Trophoblast cell (in vitro differentiated cells and primary cell): ENCODE measurements at regions not wholly inside any gene's neighbourhood (a gene's known extent, or its start where the extent isn't known, plus 50 kb on each side); places are given as distances from the start of the nearest gene placed in this dataset.
A peak's percentile ranks its signal among the peaks of the same experiment; 100 is the strongest.
"Not testable (repeated sequence)": the region's sequence is repeated elsewhere in the genome, so short reads cannot be mapped to it uniquely, and the experiment has no call there.

Experiments used
- DNase-seq, 2 donors: peaks; one replicate each; pipeline ENCODE4 v3.0.0-alpha.2; 2016
- H2AFZ ChIP-seq: 2 replicates; pipeline ENCODE4 v1.6.1; 2013; ENCODE audit warnings: low read length, moderate library complexity, mild to moderate bottlenecking; ENCODE audit not compliant: insufficient read depth, poor library complexity
- H2AK5ac ChIP-seq: 2 replicates; pipeline ENCODE4 v1.6.1; 2013; ENCODE audit warnings: mild to moderate bottlenecking, low read length
- H2BK120ac ChIP-seq: 2 replicates; pipeline ENCODE4 v1.6.1; 2013; ENCODE audit warnings: low read length, mild to moderate bottlenecking, moderate library complexity; ENCODE audit not compliant: insufficient read depth, poor library complexity
- H2BK12ac ChIP-seq: 2 replicates; pipeline ENCODE4 v1.6.1; 2013; ENCODE audit warnings: mild to moderate bottlenecking, low read length, moderate library complexity
- H2BK5ac ChIP-seq: 2 replicates; pipeline ENCODE4 v1.6.1; 2013; ENCODE audit warnings: low read length, low read depth, moderate library complexity, mild to moderate bottlenecking; ENCODE audit not compliant: poor library complexity
- H3K14ac ChIP-seq: 2 replicates; pipeline ENCODE4 v1.6.1; 2013; ENCODE audit warnings: mild to moderate bottlenecking, low read length
- H3K18ac ChIP-seq: 2 replicates; pipeline ENCODE4 v1.6.1; 2013; ENCODE audit warnings: mild to moderate bottlenecking, low read length
- H3K23ac ChIP-seq: 2 replicates; pipeline ENCODE4 v1.6.1; 2013; ENCODE audit warnings: low read length
- H3K27ac ChIP-seq: 2 replicates; pipeline ENCODE4 v1.5.1; 2013; ENCODE audit warnings: low read depth, mild to moderate bottlenecking, inconsistent platforms, low read length, moderate library complexity
- H3K27me3 ChIP-seq: 2 replicates; pipeline ENCODE4 v1.6.1; 2013; ENCODE audit warnings: inconsistent platforms, mild to moderate bottlenecking, low read length, moderate library complexity; ENCODE audit not compliant: insufficient read depth
- H3K36me3 ChIP-seq, 2 experiments: 1 replicate in 1 of 2; 2 replicates in 1 of 2; pipeline ENCODE4 v1.6.1; 2013; ENCODE audit warnings: low read length in 2 of 2, mild to moderate bottlenecking in 2 of 2, moderate library complexity in 1 of 2; ENCODE audit not compliant: insufficient read depth in 2 of 2, control insufficient read depth in 1 of 2
- H3K4ac ChIP-seq: 2 replicates; pipeline ENCODE4 v1.6.1; 2013; ENCODE audit warnings: low read depth, mild to moderate bottlenecking, low read length, moderate library complexity
- H3K4me1 ChIP-seq, 2 experiments: 1 replicate in 1 of 2; 2 replicates in 1 of 2; pipeline ENCODE4 v1.6.1; 2013; ENCODE audit warnings: low read length in 2 of 2, mild to moderate bottlenecking in 2 of 2, moderate library complexity in 1 of 2; ENCODE audit not compliant: insufficient read depth in 2 of 2, control insufficient read depth in 1 of 2
- H3K4me2 ChIP-seq: 2 replicates; pipeline ENCODE4 v1.6.1; 2013; ENCODE audit warnings: inconsistent platforms, mild to moderate bottlenecking, low read length, moderate library complexity
- H3K4me3 ChIP-seq: 2 replicates; pipeline ENCODE4 v1.5.1; 2013; ENCODE audit warnings: mild to moderate bottlenecking, low read depth, low read length, inconsistent platforms
- H3K79me1 ChIP-seq: one replicate; pipeline ENCODE4 v1.6.1; 2013; ENCODE audit warnings: low read length
- H3K79me2 ChIP-seq: 2 replicates; pipeline ENCODE4 v1.6.1; 2013; ENCODE audit warnings: low read length, mild to moderate bottlenecking; ENCODE audit not compliant: control insufficient read depth, insufficient read depth, poor library complexity
- H3K9ac ChIP-seq: 2 replicates; pipeline ENCODE4 v1.6.1; 2013; ENCODE audit warnings: mild to moderate bottlenecking, low read length
- H3K9me3 ChIP-seq: 2 replicates; pipeline ENCODE4 v1.6.1; 2013; ENCODE audit warnings: low read depth, mild to moderate bottlenecking, control low read depth, inconsistent platforms, low read length; ENCODE audit not compliant: insufficient read depth
- H4K12ac ChIP-seq: 2 replicates; pipeline ENCODE4 v1.6.1; 2013; ENCODE audit warnings: low read depth, mild to moderate bottlenecking, low read length, moderate library complexity
- H4K8ac ChIP-seq: 2 replicates; pipeline ENCODE4 v1.6.1; 2013; ENCODE audit warnings: low read depth, mild to moderate bottlenecking, low read length, moderate library complexity
- H4K91ac ChIP-seq: one replicate; pipeline ENCODE4 v1.6.1; 2013; ENCODE audit warnings: low read depth, mild to moderate bottlenecking, low read length, moderate library complexity
- WGBS: extraction: QIAGEN DNeasy Blood & Tissue Kit; methylation state at CpG from one replicate; pipeline ENCODE4 v1.1.7; 2013; ENCODE audit warnings: missing lambda C conversion rate; ENCODE audit not compliant: insufficient read length, insufficient coverage; ENCODE audit errors: extremely low coverage; 5-methylcytosine and 5-hydroxymethylcytosine counted together

- H2AFZ ChIP-seq, H2BK5ac ChIP-seq, H3K23ac ChIP-seq, H3K9ac ChIP-seq, DNase-seq, H3K36me3 ChIP-seq, H3K4me2 ChIP-seq, H3K79me2 ChIP-seq, H2BK120ac ChIP-seq, H3K4ac ChIP-seq, H3K27me3 ChIP-seq, H3K4me1 ChIP-seq, H3K18ac ChIP-seq, H3K27ac ChIP-seq, H2BK12ac ChIP-seq, H4K91ac ChIP-seq, H4K8ac ChIP-seq, H4K12ac ChIP-seq, H3K14ac ChIP-seq, H3K4me3 ChIP-seq, H2AK5ac ChIP-seq, H3K79me1 ChIP-seq: not testable (repeated sequence)
- peaks cover 48% of the 10 kb centered on the region for H3K9me3 ChIP-seq
- WGBS: no CpG with 5 or more reads among the region's 8 CpGs
Observed at GRCh38 chr12:34109909-34110531, 87.7 kb downstream of the ALG10 start.

GRCh38 chr12:34119366-34119765 lies 97.1 kb downstream of the ALG10 start:
- H2BK12ac ChIP-seq: no peak overlapping the region
- no peak overlapping the region for H2AK5ac ChIP-seq
- no peak overlapping the region for H3K4me2 ChIP-seq
- peaks cover 7% of the 10 kb centered on the region for H3K9me3 ChIP-seq
- H3K4me1 ChIP-seq: no peaks in the 10 kb centered on the region
- H3K79me2 ChIP-seq: no peaks in the 10 kb centered on the region
- no peak overlapping the region for H2BK120ac ChIP-seq
- no peak overlapping the region for H3K4ac ChIP-seq
- no peak overlapping the region for H3K4me3 ChIP-seq
- H3K9ac ChIP-seq: no peak overlapping the region
- no peak overlapping the region for H3K27ac ChIP-seq
- no peak overlapping the region for H4K8ac ChIP-seq
- no peak overlapping the region for H4K91ac ChIP-seq
- H2BK5ac ChIP-seq: no peak overlapping the region
- no peaks in the 10 kb centered on the region for H3K79me1 ChIP-seq
- H3K23ac ChIP-seq: no peak overlapping the region
- no CpG with 5 or more reads among the region's 5 CpGs for WGBS
- no peak overlapping the region for H3K18ac ChIP-seq
- H2AFZ ChIP-seq: no peak overlapping the region
- no peak for DNase-seq
- no peaks in the 10 kb centered on the region for H3K27me3 ChIP-seq
- H3K14ac ChIP-seq: no peak overlapping the region
- H4K12ac ChIP-seq: no peak overlapping the region
- no peaks in the 10 kb centered on the region for H3K36me3 ChIP-seq

- H3K4me2 ChIP-seq: no peak overlapping the region
- H3K14ac ChIP-seq: no peak overlapping the region
- H3K4ac ChIP-seq: no peak overlapping the region
- no peak overlapping the region for H2AFZ ChIP-seq
- H2BK120ac ChIP-seq: no peak overlapping the region
- no peaks in the 10 kb centered on the region for H3K4me1 ChIP-seq
- no peaks in the 10 kb centered on the region for H3K36me3 ChIP-seq
- H4K91ac ChIP-seq: no peak overlapping the region
- no peak overlapping the region for H3K27ac ChIP-seq
- H3K9me3 ChIP-seq: peaks cover 11% of the 10 kb centered on the region
- no peak overlapping the region for H3K4me3 ChIP-seq
- H4K8ac ChIP-seq: no peak overlapping the region
- no peak overlapping the region for H2BK12ac ChIP-seq
- H3K27me3 ChIP-seq: no peaks in the 10 kb centered on the region
- WGBS: no CpG with 5 or more reads among the region's 1 CpG
- H3K18ac ChIP-seq: no peak overlapping the region
- no peak overlapping the region for H2AK5ac ChIP-seq
- H3K23ac ChIP-seq: no peak overlapping the region
- no peaks in the 10 kb centered on the region for H3K79me2 ChIP-seq
- DNase-seq: peak in 1 of 2 donors; percentile 17
- H3K9ac ChIP-seq: no peak overlapping the region
- no peak overlapping the region for H2BK5ac ChIP-seq
- no peaks in the 10 kb centered on the region for H3K79me1 ChIP-seq
- no peak overlapping the region for H4K12ac ChIP-seq
Observed at GRCh38 chr12:34121360-34121759, 99.1 kb downstream of the ALG10 start.

- not testable (repeated sequence) for H3K79me1 ChIP-seq, H3K4me1 ChIP-seq, H2AK5ac ChIP-seq, H3K27me3 ChIP-seq, H3K4me3 ChIP-seq, H3K4ac ChIP-seq, H3K9ac ChIP-seq, H2BK5ac ChIP-seq, H3K14ac ChIP-seq, H2BK12ac ChIP-seq, H2BK120ac ChIP-seq, H3K36me3 ChIP-seq, H4K12ac ChIP-seq, H2AFZ ChIP-seq, H4K8ac ChIP-seq, H4K91ac ChIP-seq, H3K4me2 ChIP-seq, H3K23ac ChIP-seq, H3K27ac ChIP-seq, H3K18ac ChIP-seq, H3K79me2 ChIP-seq
- peak; percentile 39 to 82 for DNase-seq
- H3K9me3 ChIP-seq: peaks cover 18% of the 10 kb centered on the region
- no CpG with 5 or more reads among the region's 6 CpGs for WGBS
Observed at GRCh38 chr12:34123092-34123491, 100.8 kb downstream of the ALG10 start.
